NCI-H748 (cell line): ENCODE measurements at regions not wholly inside any gene's neighbourhood (a gene's known extent, or its start where the extent isn't known, plus 50 kb on each side); places are given as distances from the start of the nearest gene placed in this dataset.

ENCODE experiments used
- DNase-seq: peaks from one replicate; lab custom pipeline; 2025; ENCODE audit not compliant: unreplicated experiment; lab: John Stamatoyannopoulos, UW

GRCh38 chr20:48311956-48312355, 515.8 kb downstream of the PREX1 start:
- no peak for DNase-seq

- DNase-seq, result no peak
Observed at GRCh38 chr20:48310305-48310704, 517.5 kb downstream of the PREX1 start.

GRCh38 chr20:48309293-48309692, 518.5 kb downstream of the PREX1 start:
- DNase-seq, result no peak

- peak; percentile 3 for DNase-seq
Observed at GRCh38 chr20:48308882-48309281, 518.9 kb downstream of the PREX1 start.

- no peak for DNase-seq
Observed at GRCh38 chr20:48308232-48308781, 519.5 kb downstream of the PREX1 start.

- DNase-seq, result peak; percentile 2
Observed at GRCh38 chr20:48307277-48307676, 520.5 kb downstream of the PREX1 start.

GRCh38 chr20:48302844-48303542, 517.7 kb upstream of the SULF2 start:
- no peak for DNase-seq

GRCh38 chr20:48302149-48302548, 516.9 kb upstream of the SULF2 start:
- DNase-seq, result no peak

GRCh38 chr20:48301189-48301588, 515.9 kb upstream of the SULF2 start:
- no peak for DNase-seq

- no peak for DNase-seq
Observed at GRCh38 chr20:48300529-48300928, 515.2 kb upstream of the SULF2 start.

- peak; percentile 85 for DNase-seq
Observed at GRCh38 chr20:48298851-48299484, 513.7 kb upstream of the SULF2 start.

GRCh38 chr20:48298433-48298832, 513.2 kb upstream of the SULF2 start:
- no peak for DNase-seq

- no peak for DNase-seq
Observed at GRCh38 chr20:48295966-48296421, 510.7 kb upstream of the SULF2 start.

GRCh38 chr20:48295445-48295903, 510.2 kb upstream of the SULF2 start:
- DNase-seq, result peak; percentile 6

- no peak for DNase-seq
Observed at GRCh38 chr20:48294942-48295341, 509.7 kb upstream of the SULF2 start.

- no peak for DNase-seq
Observed at GRCh38 chr20:48294196-48294595, 508.9 kb upstream of the SULF2 start.

GRCh38 chr20:48293671-48294070, 508.4 kb upstream of the SULF2 start:
- no peak for DNase-seq

- DNase-seq, result no peak
Observed at GRCh38 chr20:48292806-48293205, 507.5 kb upstream of the SULF2 start.

GRCh38 chr20:48291896-48292295, 506.6 kb upstream of the SULF2 start:
- DNase-seq, result no peak

- no peak for DNase-seq
Observed at GRCh38 chr20:48288930-48289507, 503.7 kb upstream of the SULF2 start.

- no peak for DNase-seq
Observed at GRCh38 chr20:48287552-48288170, 502.4 kb upstream of the SULF2 start.
